ENCODE measurements at regions not wholly inside any gene's neighbourhood (a gene's known extent, or its start where the extent isn't known, plus 50 kb on each side); places are given as distances from the start of the nearest gene placed in this dataset.

- TF ChIP-seq CTCF (conservative IDR thresholded peaks at IDR 0.05; ENCODE audit: low read depth, low read length) (no peak), EZH2phosphoT487 (IDR thresholded peaks at IDR 0.05; ENCODE audit: borderline replicate concordance, low read length) (no peak), EZH2 (IDR thresholded peaks at IDR 0.05; ENCODE audit: low read length, unreplicated experiment) (no peak)
Observed at GRCh38 chr2:57296795-57297517, 749.6 kb upstream of the VRK2 start.
